GM23248 (cell line): ENCODE measurements at regions not wholly inside any gene's neighbourhood (a gene's known extent, or its start where the extent isn't known, plus 50 kb on each side); places are given as distances from the start of the nearest gene placed in this dataset.

Source experiments
- DNase-seq: peaks from one replicate; pipeline ENCODE4 v3.0.0-alpha.2; 2015
- H2AFZ ChIP-seq: fragments of 200-600 bp; sonication (generic); 2 replicates; pipeline ENCODE4 v1.6.1; 2016; ENCODE audit warnings: antibody characterized with exemption
- H3F3A ChIP-seq: fragments of 200-600 bp; sonication (generic); 2 replicates; pipeline ENCODE4 v1.6.1; 2016; ENCODE audit warnings: mild to moderate bottlenecking, antibody characterized with exemption, mixed run types; ENCODE audit not compliant: insufficient read depth
- H3K27ac ChIP-seq: fragments of 200-600 bp; sonication (generic); 2 replicates; pipeline ENCODE4 v1.5.1; 2016; ENCODE audit warnings: mild to moderate bottlenecking
- H3K27me3 ChIP-seq: fragments of 200-600 bp; sonication (generic); replicated peaks from 2 replicates; pipeline ENCODE4 v1.6.1; 2016; ENCODE audit warnings: mild to moderate bottlenecking; ENCODE audit not compliant: insufficient read depth
- H3K36me3 ChIP-seq: fragments of 200-600 bp; sonication (generic); 2 replicates; pipeline ENCODE4 v1.6.1; 2016; ENCODE audit warnings: low read depth, mild to moderate bottlenecking
- H3K4me1 ChIP-seq: fragments of 200-600 bp; sonication (generic); 2 replicates; pipeline ENCODE4 v1.6.1; 2016; ENCODE audit warnings: mild to moderate bottlenecking; ENCODE audit not compliant: insufficient read depth
- H3K4me2 ChIP-seq: fragments of 200-600 bp; sonication (generic); one replicate; pipeline ENCODE4 v1.6.1; 2016; ENCODE audit warnings: mild to moderate bottlenecking; ENCODE audit not compliant: unreplicated experiment
- H3K4me3 ChIP-seq: fragments of 200-600 bp; sonication (generic); 2 replicates; pipeline ENCODE4 v1.5.1; 2016; ENCODE audit warnings: mild to moderate bottlenecking
- H3K79me2 ChIP-seq: fragments of 200-600 bp; sonication (generic); 2 replicates; pipeline ENCODE4 v1.6.1; 2016; ENCODE audit warnings: mild to moderate bottlenecking; ENCODE audit not compliant: insufficient read depth
- H3K9ac ChIP-seq: fragments of 200-600 bp; sonication (generic); 2 replicates; pipeline ENCODE4 v1.6.1; 2016; ENCODE audit warnings: mild to moderate bottlenecking
- H3K9me2 ChIP-seq: fragments of 200-600 bp; sonication (generic); 2 replicates; pipeline ENCODE4 v1.6.1; 2016; ENCODE audit warnings: mixed run types, mild to moderate bottlenecking, moderate library complexity; ENCODE audit not compliant: insufficient read depth
- H3K9me3 ChIP-seq: fragments of 200-600 bp; sonication (generic); one replicate; pipeline ENCODE4 v1.6.1; 2017; ENCODE audit warnings: low read depth
- H4K20me1 ChIP-seq: fragments of 200-600 bp; sonication (generic); 2 replicates; pipeline ENCODE4 v1.6.0; 2016; ENCODE audit not compliant: insufficient read depth
- EZH2 ChIP-seq: fragments of 200-600 bp; sonication (generic); IDR thresholded peaks from 2 replicates; pipeline ENCODE4 v1.6.1; 2018; ENCODE audit warnings: antibody characterized with exemption, mild to moderate bottlenecking; ENCODE audit not compliant: insufficient read depth, poor library complexity, severe bottlenecking
- EZH2phosphoT487 ChIP-seq: fragments of 200-600 bp; sonication (generic); IDR thresholded peaks from 2 replicates; pipeline ENCODE4 v1.6.1; 2018; ENCODE audit warnings: antibody characterized with exemption, moderate library complexity, mild to moderate bottlenecking, low read depth; ENCODE audit not compliant: insufficient read depth
- WGBS, 2 experiments: methylation state at CpG; one replicate each; pipeline ENCODE4 v1.1.6; 2015 to 2017; ENCODE audit warnings: low lambda C conversion rate in 2 of 2, low coverage in 1 of 2; ENCODE audit errors: missing lambda C conversion rate in 2 of 2; 5-methylcytosine and 5-hydroxymethylcytosine counted together
- in situ Hi-C: fragments of 300-500 bp; cut with MboI; formaldehyde crosslinking; loops from 2 replicates; pipeline ENCODE4 v1.15.0; 2020

DNA sequence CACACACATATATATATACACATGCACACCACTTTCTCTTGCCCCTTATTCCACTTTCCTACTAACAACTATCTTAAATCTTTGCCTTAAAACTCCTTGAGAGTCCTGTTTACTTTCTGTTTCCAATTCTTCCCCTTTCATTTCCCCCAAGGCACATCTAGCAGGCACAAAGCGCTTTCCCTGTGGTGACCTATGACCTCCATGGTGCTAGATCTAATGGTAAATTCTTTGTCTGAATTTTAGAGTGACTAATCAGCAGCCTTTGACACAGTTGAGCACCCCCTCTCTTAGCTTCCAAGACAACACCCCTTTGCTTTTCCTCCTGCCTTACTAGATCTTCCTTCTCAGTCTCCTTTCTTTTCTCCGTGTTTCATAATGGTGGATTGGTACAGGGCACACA lies 236.4 kb upstream of the TTC29 start:
- H3K9me3 ChIP-seq = no peaks in the 10 kb centered on the region
- H3K4me3 ChIP-seq = no peak overlapping the region
- no peaks in the 10 kb centered on the region for H3K27me3 ChIP-seq
- WGBS, 2 experiments = 48 to 54% methylated on average over 2 of the region's 2 CpGs
- TF ChIP-seq EZH2 = no peak
- TF ChIP-seq EZH2phosphoT487 = no peak
- H3K27ac ChIP-seq = no peak overlapping the region
- no peaks in the 10 kb centered on the region for H3F3A ChIP-seq
- no peaks in the 10 kb centered on the region for H4K20me1 ChIP-seq
- H3K36me3 ChIP-seq = no peaks in the 10 kb centered on the region
- no peak for DNase-seq
- H3K9me2 ChIP-seq = no peaks in the 10 kb centered on the region
- H3K4me1 ChIP-seq = no peaks in the 10 kb centered on the region
- H3K4me2 ChIP-seq = no peak overlapping the region
- no peak overlapping the region for H2AFZ ChIP-seq
- no peak overlapping the region for H3K9ac ChIP-seq
- in situ Hi-C loops = no loop called here
- no peaks in the 10 kb centered on the region for H3K79me2 ChIP-seq

DNA sequence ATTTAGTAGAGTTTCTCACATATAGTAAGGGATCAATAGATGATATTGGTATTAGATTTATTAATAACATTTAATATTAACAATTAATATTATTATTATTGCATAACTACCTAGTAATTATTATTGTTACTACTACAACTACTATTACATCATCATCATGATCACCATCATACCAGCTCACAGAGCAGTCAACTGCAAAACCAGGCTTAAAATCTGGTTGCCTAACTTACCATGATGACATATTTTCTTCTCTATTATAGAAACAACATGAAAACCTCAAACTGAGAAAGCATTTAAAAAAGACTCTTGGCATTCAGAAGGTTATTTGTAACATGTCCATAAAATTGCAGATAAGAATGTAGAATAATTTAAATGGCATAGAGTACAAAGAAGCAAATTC lies 247.0 kb upstream of the TTC29 start:
- TF ChIP-seq EZH2 (no peak), EZH2phosphoT487 (no peak)
- no peak for DNase-seq

DNA sequence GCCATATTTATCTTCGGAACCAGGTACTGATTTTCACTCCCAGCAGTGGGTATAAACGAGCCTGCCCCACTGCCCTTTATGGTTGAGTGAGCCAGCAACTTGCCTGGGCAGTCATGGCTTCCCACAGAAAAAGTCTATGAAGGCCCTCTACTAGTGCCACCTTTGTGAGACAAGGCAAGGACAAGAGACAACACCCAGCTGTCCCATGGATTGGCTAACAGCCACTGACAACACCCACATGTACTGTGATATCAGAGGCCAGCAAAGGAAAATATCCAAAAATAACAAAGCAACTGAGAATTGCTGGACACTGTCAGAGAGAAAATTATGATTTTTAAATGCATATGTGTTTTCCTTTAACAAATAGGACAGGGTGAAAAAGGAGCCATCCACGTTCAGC lies 248.4 kb upstream of the TTC29 start:
- 9 to 22% methylated on average over 3 of the region's 3 CpGs for WGBS, 2 experiments
- H3K4me2 ChIP-seq = no peak overlapping the region

More for the DNA sequence above, 247.0 kb upstream of the TTC29 start:
- Histone ChIP-seq H4K20me1 (no peaks in the 10 kb centered on the region), H3K27me3 (no peaks in the 10 kb centered on the region), H3K9me2 (no peaks in the 10 kb centered on the region), H3K4me1 (no peaks in the 10 kb centered on the region), H3K9me3 (no peaks in the 10 kb centered on the region), H2AFZ (no peak overlapping the region), H3K4me3 (no peak overlapping the region), H3K9ac (no peak overlapping the region), H3K79me2 (no peaks in the 10 kb centered on the region), H3K27ac (no peak overlapping the region), H3K4me2 (no peak overlapping the region), H3F3A (no peaks in the 10 kb centered on the region), H3K36me3 (no peaks in the 10 kb centered on the region)
- in situ Hi-C loops = no loop called here

DNA sequence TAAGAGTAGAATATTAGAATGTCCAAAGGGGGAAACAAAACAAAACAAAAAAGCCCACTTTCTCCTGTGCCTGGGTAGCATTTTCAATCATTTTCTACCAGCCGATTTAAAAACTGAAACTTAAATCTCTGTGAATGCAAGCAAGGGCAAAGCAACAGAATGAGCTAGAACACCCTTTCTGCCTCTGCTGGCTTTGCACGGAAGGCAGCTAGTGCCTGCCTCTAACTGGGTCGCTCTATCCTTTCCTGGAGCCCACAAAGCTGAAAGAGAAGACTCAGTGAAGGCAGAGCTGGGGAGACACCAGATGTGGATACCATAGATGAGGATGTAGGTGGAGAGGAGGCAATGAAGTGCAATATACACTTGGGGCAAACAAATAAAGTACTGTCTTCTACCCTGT lies 248.9 kb upstream of the TTC29 start:
- H3F3A ChIP-seq = no peaks in the 10 kb centered on the region
- TF ChIP-seq EZH2 (no peak), EZH2phosphoT487 (no peak)
- H3K4me2 ChIP-seq = no peak overlapping the region
- no peak overlapping the region for H3K4me3 ChIP-seq
- H3K9ac ChIP-seq = no peak overlapping the region
- H3K27me3 ChIP-seq = no peaks in the 10 kb centered on the region; the same call in 1 of the 2 replicates
- H3K27ac ChIP-seq = no peak overlapping the region
- no peaks in the 10 kb centered on the region for H3K79me2 ChIP-seq
- 1 to 4% methylated on average over 3 of the region's 3 CpGs for WGBS, 2 experiments
- H3K4me1 ChIP-seq = no peaks in the 10 kb centered on the region
- in situ Hi-C loops = no loop called here
- no peaks in the 10 kb centered on the region for H4K20me1 ChIP-seq
- no peak for DNase-seq
- H3K9me3 ChIP-seq = no peaks in the 10 kb centered on the region
- no peaks in the 10 kb centered on the region for H3K36me3 ChIP-seq
- no peak overlapping the region for H2AFZ ChIP-seq
- no peaks in the 10 kb centered on the region for H3K9me2 ChIP-seq

More for the DNA sequence above, 248.4 kb upstream of the TTC29 start:
- Histone ChIP-seq H3F3A (no peaks in the 10 kb centered on the region), H3K4me1 (no peaks in the 10 kb centered on the region), H3K4me3 (no peak overlapping the region), H3K9ac (no peak overlapping the region), H3K27ac (no peak overlapping the region), H3K36me3 (no peaks in the 10 kb centered on the region), H3K9me2 (no peaks in the 10 kb centered on the region), H2AFZ (no peak overlapping the region), H3K9me3 (no peaks in the 10 kb centered on the region), H3K27me3 (no peaks in the 10 kb centered on the region; the same call in 1 of the 2 replicates), H3K79me2 (no peaks in the 10 kb centered on the region), H4K20me1 (no peaks in the 10 kb centered on the region)
- DNase-seq = no peak
- no peak for TF ChIP-seq EZH2phosphoT487
- in situ Hi-C loops = no loop called here

DNA sequence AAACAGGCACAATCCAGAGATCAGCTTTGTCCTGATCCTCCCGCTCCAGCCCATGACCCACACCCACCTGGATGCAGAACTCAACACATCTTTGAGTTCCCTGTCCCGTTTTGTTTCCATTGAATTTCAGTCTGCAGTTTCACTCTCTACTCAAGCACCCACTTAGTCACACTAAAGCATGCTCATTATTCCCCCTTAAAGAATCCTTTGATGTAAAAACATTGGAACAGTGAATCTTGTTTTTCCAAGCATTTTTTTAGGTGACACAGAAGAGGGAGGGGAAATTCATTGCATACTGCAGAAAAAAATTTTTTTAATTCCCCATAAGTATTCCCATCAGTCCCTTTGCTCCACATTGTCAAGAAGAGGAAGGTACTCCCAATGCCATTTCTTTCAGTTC lies 249.7 kb upstream of the TTC29 start:
- Histone ChIP-seq H3K9me2 (no peaks in the 10 kb centered on the region), H3K4me1 (no peaks in the 10 kb centered on the region), H3K9ac (no peak overlapping the region), H2AFZ (no peak overlapping the region), H3K4me3 (no peak overlapping the region), H3K36me3 (no peaks in the 10 kb centered on the region), H3K27ac (no peak overlapping the region), H3K79me2 (no peaks in the 10 kb centered on the region), H3K27me3 (no peaks in the 10 kb centered on the region; the same call in 1 of the 2 replicates), H3K9me3 (no peaks in the 10 kb centered on the region), H4K20me1 (no peaks in the 10 kb centered on the region), H3F3A (no peaks in the 10 kb centered on the region), H3K4me2 (no peak overlapping the region)
- 59 to 82% methylated on average over 2 of the region's 2 CpGs for WGBS, 2 experiments
- DNase-seq = no peak
- TF ChIP-seq EZH2 (no peak), EZH2phosphoT487 (no peak)
- in situ Hi-C loops = no loop called here
